Gastroesophageal sphincter (tissue), 3 donors: ENCODE measurements at regions not wholly inside any gene's neighbourhood (a gene's known extent, or its start where the extent isn't known, plus 50 kb on each side); places are given as distances from the start of the nearest gene placed in this dataset.

Source experiments
- POLR2A ChIP-seq, 2 donors: fragments of 450-650 bp; IDR thresholded peaks; one replicate each; pipeline ENCODE4 v1.6.1; 2017; ENCODE audit warnings: antibody characterized with exemption in 2 of 2, mild to moderate bottlenecking in 2 of 2, moderate library complexity in 1 of 2
- TF ChIP-seq, protein P1 (sequence below), 4 experiments: fragments of 200-600 bp in 2 of 4; fragments of 450-650 bp in 2 of 4; sonication (generic) in 1 of 4; IDR thresholded peaks; one replicate each; pipeline ENCODE4 v1.5.1; 2017 to 2019; ENCODE audit warnings: antibody characterized with exemption in 4 of 4, mild to moderate bottlenecking in 2 of 4, moderate library complexity in 2 of 4

GRCh38 chr2:226399006-226399405, 400.6 kb downstream of the IRS1 start:
- TF ChIP-seq, protein P1, sequence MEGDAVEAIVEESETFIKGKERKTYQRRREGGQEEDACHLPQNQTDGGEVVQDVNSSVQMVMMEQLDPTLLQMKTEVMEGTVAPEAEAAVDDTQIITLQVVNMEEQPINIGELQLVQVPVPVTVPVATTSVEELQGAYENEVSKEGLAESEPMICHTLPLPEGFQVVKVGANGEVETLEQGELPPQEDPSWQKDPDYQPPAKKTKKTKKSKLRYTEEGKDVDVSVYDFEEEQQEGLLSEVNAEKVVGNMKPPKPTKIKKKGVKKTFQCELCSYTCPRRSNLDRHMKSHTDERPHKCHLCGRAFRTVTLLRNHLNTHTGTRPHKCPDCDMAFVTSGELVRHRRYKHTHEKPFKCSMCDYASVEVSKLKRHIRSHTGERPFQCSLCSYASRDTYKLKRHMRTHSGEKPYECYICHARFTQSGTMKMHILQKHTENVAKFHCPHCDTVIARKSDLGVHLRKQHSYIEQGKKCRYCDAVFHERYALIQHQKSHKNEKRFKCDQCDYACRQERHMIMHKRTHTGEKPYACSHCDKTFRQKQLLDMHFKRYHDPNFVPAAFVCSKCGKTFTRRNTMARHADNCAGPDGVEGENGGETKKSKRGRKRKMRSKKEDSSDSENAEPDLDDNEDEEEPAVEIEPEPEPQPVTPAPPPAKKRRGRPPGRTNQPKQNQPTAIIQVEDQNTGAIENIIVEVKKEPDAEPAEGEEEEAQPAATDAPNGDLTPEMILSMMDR (IDR thresholded peaks at IDR 0.05): no peak
- no peak for TF ChIP-seq POLR2A (IDR thresholded peaks at IDR 0.05)
